ENCODE measurements at regions not wholly inside any gene's neighbourhood (a gene's known extent, or its start where the extent isn't known, plus 50 kb on each side); places are given as distances from the start of the nearest gene placed in this dataset.

- TF ChIP-seq JUND (IDR thresholded peaks at IDR 0.05) (no peak), CTCF (IDR thresholded peaks at IDR 0.05 in 2 of 3, conservative IDR thresholded peaks at IDR 0.05 in 1 of 3; ENCODE audit: borderline replicate concordance in 1 of 3, insufficient read depth in 1 of 3, low read depth in 2 of 3, low read length in 2 of 3) (no peak)
These were observed 272.9 kb upstream of the EPHA4 start for GRCh38 chr2:221845021-221845365.

All from HCT116 (cell line).